Transverse colon (tissue), 4 donors: ENCODE measurements at regions not wholly inside any gene's neighbourhood (a gene's known extent, or its start where the extent isn't known, plus 50 kb on each side); places are given as distances from the start of the nearest gene placed in this dataset.

Source experiments
- DNase-seq: peaks from one replicate; pipeline ENCODE4 v3.0.0-alpha.2; 2019
- H3K27ac ChIP-seq, 4 donors: fragments of 200-600 bp; sonication (generic); 2 replicates each; pipeline ENCODE4 v1.5.1; 2016 to 2018; ENCODE audit warnings: inconsistent platforms in 4 of 4
- H3K27me3 ChIP-seq: fragments of 200-600 bp; sonication (generic); 2 replicates; pipeline ENCODE4 v1.5.1; 2017; ENCODE audit warnings: inconsistent platforms
- H3K36me3 ChIP-seq, 4 donors: fragments of 200-600 bp; sonication (generic); 2 replicates each; pipeline ENCODE4 v1.5.1; 2017 to 2019; ENCODE audit warnings: inconsistent platforms in 4 of 4
- H3K4me1 ChIP-seq, 4 donors: fragments of 200-600 bp; sonication (generic); 2 replicates each; pipeline ENCODE4 v1.5.1; 2017 to 2020; ENCODE audit warnings: inconsistent platforms in 4 of 4
- H3K4me3 ChIP-seq, 4 donors: fragments of 200-600 bp; sonication (generic); 1 replicate in 1 of 4; 2 replicates in 3 of 4; pipeline versions ENCODE4 v1.5.1 to v1.6.1; 2017 to 2019; ENCODE audit warnings: inconsistent platforms in 4 of 4
- H3K9me3 ChIP-seq, 2 donors: fragments of 200-600 bp; sonication (generic); 2 replicates each; pipeline ENCODE4 v1.5.1; 2017 to 2019; ENCODE audit warnings: inconsistent platforms in 2 of 2
- EP300 ChIP-seq: sonication (generic); formaldehyde crosslinking; IDR thresholded peaks from one replicate; pipeline ENCODE4 v1.6.1; 2017; ENCODE audit warnings: antibody characterized with exemption, low read depth
- POLR2A ChIP-seq: fragments of 450-650 bp; IDR thresholded peaks from one replicate; pipeline ENCODE4 v1.6.1; 2016; ENCODE audit warnings: antibody characterized with exemption, mild to moderate bottlenecking, moderate library complexity
- POLR2AphosphoS5 ChIP-seq, 3 donors: sonication (generic); formaldehyde crosslinking; IDR thresholded peaks; one replicate each; pipeline ENCODE4 v1.6.1; 2016; ENCODE audit warnings: antibody characterized with exemption in 3 of 3
- WGBS, 2 donors: methylation state at CpG; one replicate each; pipeline ENCODE4 v1.1.5; 2018; ENCODE audit warnings: low coverage in 1 of 2; 5-methylcytosine and 5-hydroxymethylcytosine counted together
- in situ Hi-C, 4 donors: fragments of 200-750 bp; cut with MboI; loops; one replicate each; pipeline versions ENCODE4 v1.15.0 to v1.15.1; 2017; ENCODE audit warnings: low sequenced_read_pairs in 3 of 4, low pct_ligation_motif_present in 1 of 4, low pct_unique_long_range_greater_than_20kb in 1 of 4
- intact Hi-C: fragments of 100-400 bp; cut with DNase I; formaldehyde crosslinking; loops from one replicate; pipeline ENCODE4 v1.15.1; 2023; ENCODE audit warnings: low total_unique reads
- TF ChIP-seq, protein P1 (sequence below), 5 experiments: fragments of 200-600 bp in 3 of 5; fragments of 450-650 bp in 2 of 5; sonication (generic) in 3 of 5; IDR thresholded peaks; 1 replicate in 2 of 5; 2 replicates in 3 of 5; pipeline ENCODE4 v1.5.1; 2016 to 2017; ENCODE audit warnings: antibody characterized with exemption in 5 of 5, inconsistent platforms in 3 of 5, mild to moderate bottlenecking in 2 of 5, moderate library complexity in 1 of 5

DNA sequence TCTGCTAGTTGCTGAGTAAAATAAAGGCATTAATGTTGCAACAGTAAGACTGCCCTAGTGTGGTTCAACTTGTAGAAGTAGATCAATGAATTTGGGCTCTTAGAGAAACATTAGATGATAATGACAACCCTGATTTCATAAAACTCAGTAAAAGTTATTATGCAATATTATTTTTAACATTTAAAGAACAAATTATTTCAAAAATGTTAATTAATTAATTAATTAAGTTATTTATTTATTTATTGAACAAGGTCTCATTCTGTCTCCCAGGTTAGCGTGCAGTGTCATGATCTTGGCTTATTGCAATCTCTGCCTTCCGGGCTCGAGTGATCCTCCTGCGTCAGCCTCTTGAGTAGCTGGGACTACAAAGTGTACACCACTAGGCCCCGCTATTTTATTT is 1016.4 kb downstream of the VRK1 start:
- TF ChIP-seq EP300 (no peak), POLR2A (no peak), POLR2AphosphoS5 (IDR thresholded peaks at IDR 0.05) (no peak)
- TF ChIP-seq, protein P1, sequence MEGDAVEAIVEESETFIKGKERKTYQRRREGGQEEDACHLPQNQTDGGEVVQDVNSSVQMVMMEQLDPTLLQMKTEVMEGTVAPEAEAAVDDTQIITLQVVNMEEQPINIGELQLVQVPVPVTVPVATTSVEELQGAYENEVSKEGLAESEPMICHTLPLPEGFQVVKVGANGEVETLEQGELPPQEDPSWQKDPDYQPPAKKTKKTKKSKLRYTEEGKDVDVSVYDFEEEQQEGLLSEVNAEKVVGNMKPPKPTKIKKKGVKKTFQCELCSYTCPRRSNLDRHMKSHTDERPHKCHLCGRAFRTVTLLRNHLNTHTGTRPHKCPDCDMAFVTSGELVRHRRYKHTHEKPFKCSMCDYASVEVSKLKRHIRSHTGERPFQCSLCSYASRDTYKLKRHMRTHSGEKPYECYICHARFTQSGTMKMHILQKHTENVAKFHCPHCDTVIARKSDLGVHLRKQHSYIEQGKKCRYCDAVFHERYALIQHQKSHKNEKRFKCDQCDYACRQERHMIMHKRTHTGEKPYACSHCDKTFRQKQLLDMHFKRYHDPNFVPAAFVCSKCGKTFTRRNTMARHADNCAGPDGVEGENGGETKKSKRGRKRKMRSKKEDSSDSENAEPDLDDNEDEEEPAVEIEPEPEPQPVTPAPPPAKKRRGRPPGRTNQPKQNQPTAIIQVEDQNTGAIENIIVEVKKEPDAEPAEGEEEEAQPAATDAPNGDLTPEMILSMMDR (IDR thresholded peaks at IDR 0.05): no peak
- H3K36me3 ChIP-seq: no peaks in the 10 kb centered on the region
- no peaks in the 10 kb centered on the region for H3K9me3 ChIP-seq
- H3K27me3 ChIP-seq: no peaks in the 10 kb centered on the region
- in situ Hi-C loops: no loop called here
- H3K4me3 ChIP-seq: no peak overlapping the region
- WGBS, 2 donors: 90 to 98% methylated on average over 5 of the region's 5 CpGs
- DNase-seq: no peak
- no peak overlapping the region for H3K27ac ChIP-seq
- no peaks in the 10 kb centered on the region for H3K4me1 ChIP-seq
- intact Hi-C loops: no loop called here

DNA sequence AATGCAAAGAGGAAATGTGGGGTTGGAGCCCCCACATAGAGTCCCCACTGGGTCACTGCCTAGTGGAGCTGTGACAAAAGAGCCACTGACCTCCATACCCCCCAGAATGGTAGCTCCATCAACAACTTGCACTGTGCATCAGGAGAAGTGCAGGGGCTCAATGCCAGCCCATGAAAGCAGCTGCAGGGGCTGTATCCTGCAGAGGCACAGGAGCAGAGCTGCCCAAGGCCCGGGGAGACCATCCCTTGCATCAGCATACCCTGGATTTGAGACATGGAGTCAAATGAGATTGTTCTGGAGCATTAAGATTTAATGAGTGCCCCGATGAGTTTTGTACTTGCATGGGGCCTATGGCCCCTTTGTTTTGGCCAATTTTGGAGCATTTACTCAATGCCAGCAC is 1023.6 kb downstream of the VRK1 start:
- no peaks in the 10 kb centered on the region for H3K9me3 ChIP-seq
- WGBS, 2 donors: 59% methylated on average over 2 of the region's 2 CpGs; no CpG with 5 or more reads in 1 of the 2 donors
- no peak for TF ChIP-seq POLR2A
- TF ChIP-seq, protein P1 (IDR thresholded peaks at IDR 0.05): no peak
- TF ChIP-seq POLR2AphosphoS5 (IDR thresholded peaks at IDR 0.05): no peak
- TF ChIP-seq EP300: no peak
- no peak overlapping the region for H3K27ac ChIP-seq
- DNase-seq: no peak
- no peak overlapping the region for H3K4me3 ChIP-seq
- in situ Hi-C loops (no loop called here), intact Hi-C loops (no loop called here)
- no peaks in the 10 kb centered on the region for H3K36me3 ChIP-seq
- no peaks in the 10 kb centered on the region for H3K27me3 ChIP-seq
- no peaks in the 10 kb centered on the region for H3K4me1 ChIP-seq

DNA sequence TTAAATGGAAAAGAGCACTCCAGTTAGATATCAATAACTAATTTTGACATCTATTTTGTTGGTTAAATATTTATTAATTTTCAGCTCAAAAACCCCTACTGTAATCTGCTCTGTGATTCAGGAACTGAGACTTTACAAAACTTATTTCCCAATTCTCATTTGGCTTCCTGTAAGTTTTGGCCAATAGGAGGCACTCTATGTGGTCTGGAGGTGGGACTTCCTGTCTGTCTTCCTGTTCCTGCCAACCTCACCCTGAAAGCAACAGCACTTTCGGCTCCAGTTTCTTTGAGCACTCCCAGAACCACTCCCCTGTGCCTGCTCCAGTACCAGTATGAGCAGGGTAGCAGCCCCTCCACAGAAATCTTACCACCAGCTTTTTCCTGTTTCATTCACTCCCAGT is 1027.0 kb downstream of the VRK1 start:
- no peaks in the 10 kb centered on the region for H3K27me3 ChIP-seq
- WGBS, 2 donors: 0 to 50% methylated on average over 1 of the region's 1 CpG
- H3K36me3 ChIP-seq: no peaks in the 10 kb centered on the region
- DNase-seq: no peak
- TF ChIP-seq POLR2A (no peak), EP300 (no peak), POLR2AphosphoS5 (IDR thresholded peaks at IDR 0.05) (no peak)
- TF ChIP-seq, protein P1 (IDR thresholded peaks at IDR 0.05): no peak
- H3K9me3 ChIP-seq: no peaks in the 10 kb centered on the region
- in situ Hi-C loops: no loop called here
- intact Hi-C loops: no loop called here
- H3K4me1 ChIP-seq: no peaks in the 10 kb centered on the region
- H3K27ac ChIP-seq: no peak overlapping the region
- H3K4me3 ChIP-seq: no peak overlapping the region

DNA sequence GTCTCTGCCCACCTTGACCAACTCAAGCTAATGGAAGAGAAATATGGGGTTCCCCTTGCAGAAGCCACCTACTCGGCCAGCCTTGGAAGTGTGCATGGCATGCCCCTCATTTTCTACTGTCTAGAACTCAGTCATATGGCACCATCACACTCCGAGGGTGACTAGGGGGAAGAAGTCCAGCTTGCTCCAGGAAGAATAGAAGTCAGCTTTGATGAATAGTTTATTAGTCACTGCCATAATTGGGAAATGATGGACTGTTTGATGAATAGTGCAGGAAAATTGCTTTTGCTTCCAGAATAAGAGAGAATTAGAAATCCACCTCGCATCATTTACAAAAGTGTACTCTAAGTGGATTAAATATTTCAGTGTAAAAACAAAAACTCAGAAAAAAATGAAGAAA is 1030.6 kb downstream of the VRK1 start:
- Histone ChIP-seq H3K9me3 (no peaks in the 10 kb centered on the region), H3K36me3 (no peaks in the 10 kb centered on the region), H3K4me3 (no peak overlapping the region), H3K27me3 (no peaks in the 10 kb centered on the region), H3K27ac (no peak overlapping the region), H3K4me1 (no peaks in the 10 kb centered on the region)
- 75 to 100% methylated on average over 1 to 3 of the region's 3 CpGs for WGBS, 2 donors
- intact Hi-C loops: no loop called here
- TF ChIP-seq POLR2A (no peak), EP300 (no peak), POLR2AphosphoS5 (IDR thresholded peaks at IDR 0.05) (no peak)
- TF ChIP-seq, protein P1 (IDR thresholded peaks at IDR 0.05): no peak
- in situ Hi-C loops: no loop called here
- no peak for DNase-seq
